HepG2 (cell line): ENCODE measurements at regions not wholly inside any gene's neighbourhood (a gene's known extent, or its start where the extent isn't known, plus 50 kb on each side); places are given as distances from the start of the nearest gene placed in this dataset.

Experiments
- ATAC-seq: fragments of 200-7000 bp; cut with Tn5 transposase; 3 replicates; pipeline ENCODE4 v1.9.1; 2020; ENCODE audit warnings: mild to moderate bottlenecking, moderate library complexity
- BruUV-seq: library from RNA; stranded (reverse); fragments of 400-500 nt; replicated peaks from 2 replicates; lab custom pipeline; 2021; lab: Mats Ljungman, UMichigan
- CTCF ChIA-PET: fragments of 300-600 bp; formaldehyde crosslinking; extraction: SDS; loops from one replicate; lab custom pipeline; 2021; ENCODE audit warnings: low total read pairs, inconsistent platforms, low intra/inter-chr PET ratio; lab: Yijun Ruan, JAX
- POLR2A ChIA-PET: fragments of 350-600 bp; sonication (Branson Sonifier 250); formaldehyde crosslinking; loops from one replicate; lab custom pipeline; 2020; ENCODE audit warnings: antibody characterized with exemption, inconsistent platforms; lab: Yijun Ruan, JAX
- DNase-seq: peaks from one replicate; pipeline ENCODE4 v3.0.0-alpha.2; 2015; ENCODE audit warnings: low spot score
- FAIRE-seq: peaks from 3 replicates; lab custom pipeline; 2011; peaks lifted over from hg19 to GRCh38; lab: Jason Lieb, UNC
- H2AFZ ChIP-seq: one replicate; pipeline ENCODE4 v1.6.1; 2011; ENCODE audit warnings: low read length, inconsistent platforms
- H3K27ac ChIP-seq: fragments of 300-600 bp; 3 replicates; pipeline ENCODE4 v1.8.0; 2011; ENCODE audit warnings: mixed run types, mild to moderate bottlenecking, mixed read lengths, low read length, inconsistent platforms; ENCODE audit not compliant: insufficient read depth; ENCODE audit errors: extremely low read length
- H3K27me3 ChIP-seq, 2 experiments: fragments of 200-600 bp in 1 of 2; 2 replicates in 1 of 2; 3 replicates in 1 of 2; pipeline versions ENCODE4 v1.6.0 to v1.8.0; 2011; ENCODE audit warnings: low read length in 2 of 2, mild to moderate bottlenecking in 2 of 2, moderate library complexity in 2 of 2, inconsistent platforms in 1 of 2; ENCODE audit not compliant: insufficient read depth in 2 of 2, control insufficient read depth in 1 of 2
- H3K36me3 ChIP-seq, 2 experiments: fragments of 200-600 bp in 1 of 2; replicated peaks in 1 of 2; 2 replicates in 1 of 2; 3 replicates in 1 of 2; pipeline versions ENCODE4 v1.5.1 to v1.8.0; 2011; ENCODE audit warnings: low read length in 2 of 2, inconsistent platforms in 1 of 2; ENCODE audit not compliant: insufficient read depth in 2 of 2, control insufficient read depth in 1 of 2
- H3K4me1 ChIP-seq: 2 replicates; pipeline ENCODE4 v1.5.1; 2012; ENCODE audit warnings: low read length, inconsistent platforms; ENCODE audit not compliant: insufficient read depth
- H3K4me2 ChIP-seq: 2 replicates; pipeline ENCODE4 v1.6.0; 2011; ENCODE audit warnings: low read depth, low read length, inconsistent platforms
- H3K4me3 ChIP-seq, 3 experiments: fragments of 200-600 bp in 1 of 3; sonication (generic), shearing (Covaris generic) in 1 of 3; replicated peaks in 1 of 3; 2 replicates each; pipeline ENCODE4 v1.5.1; 2011 to 2016; ENCODE audit warnings: low read length in 3 of 3, inconsistent platforms in 2 of 3, low read depth in 2 of 3, mild to moderate bottlenecking in 2 of 3, control low read depth in 1 of 3, mixed read lengths in 1 of 3; ENCODE audit not compliant: insufficient read depth in 1 of 3
- H3K79me2 ChIP-seq: one replicate; pipeline ENCODE4 v1.6.1; 2011; ENCODE audit warnings: low read length, inconsistent platforms; ENCODE audit not compliant: insufficient read depth
- H3K9ac ChIP-seq: 2 replicates; pipeline ENCODE4 v1.6.0; 2011; ENCODE audit warnings: mild to moderate bottlenecking, low read depth, low read length, inconsistent platforms; ENCODE audit not compliant: insufficient read depth
- H3K9me3 ChIP-seq: 2 replicates; pipeline ENCODE4 v1.5.1; 2012; ENCODE audit warnings: mild to moderate bottlenecking, low read length
- H4K20me1 ChIP-seq: 2 replicates; pipeline ENCODE4 v1.6.0; 2011; ENCODE audit warnings: inconsistent platforms, mild to moderate bottlenecking, low read length, moderate library complexity; ENCODE audit not compliant: insufficient read depth
- E2F5 ChIP-seq: sonication (generic); formaldehyde crosslinking; conservative IDR thresholded peaks from 2 replicates; pipeline ENCODE4 v1.4.0; 2020; ENCODE audit warnings: missing genetic modification reagents
- NRL ChIP-seq: sonication (generic); formaldehyde crosslinking; IDR thresholded peaks from 2 replicates; pipeline ENCODE4 v1.5.0; 2020; ENCODE audit warnings: missing genetic modification reagents, mild to moderate bottlenecking, moderate library complexity, borderline replicate concordance
- ZBTB40 ChIP-seq, 2 experiments: fragments of 450-650 bp in 1 of 2; sonication (generic) in 1 of 2; formaldehyde crosslinking in 1 of 2; IDR thresholded peaks; 2 replicates each; pipeline versions ENCODE4 v1.6.1 to v1.8.0; 2016 to 2022; ENCODE audit warnings: antibody characterized with exemption in 1 of 2, mild to moderate bottlenecking in 1 of 2, missing genetic modification reagents in 1 of 2
- WGBS: methylation state at CpG from one replicate; pipeline ENCODE4 v1.1.6; 2017; ENCODE audit warnings: low lambda C conversion rate; 5-methylcytosine and 5-hydroxymethylcytosine counted together
- in situ Hi-C: cut with HindIII; loops from 2 replicates; pipeline ENCODE4 v1.10.0; 2017; ENCODE audit warnings: low pct_unique_long_range_greater_than_20kb; ENCODE audit not compliant: extremely low pct_ligation_motif_present
- intact Hi-C: fragments of 100-400 bp; cut with micrococcal nuclease; formaldehyde crosslinking; loops from one replicate; pipeline ENCODE4 v1.10.0; 2022; ENCODE audit not compliant: unreplicated experiment

- ATAC-seq = no peak
- DNase-seq = no peak
- in situ Hi-C loops = no loop called here
- Histone ChIP-seq H3K4me1 (peaks cover 13% of the 10 kb centered on the region), H3K27ac (no peak overlapping the region), H3K9ac (no peak overlapping the region), H3K79me2 (no peaks in the 10 kb centered on the region), H2AFZ (no peak overlapping the region), H3K4me3 (no peak overlapping the region), H4K20me1 (no peaks in the 10 kb centered on the region), H3K27me3 (peaks cover 5 to 19% of the 10 kb centered on the region in 2 experiments), H3K4me2 (no peak overlapping the region), H3K36me3 (no peaks in the 10 kb centered on the region), H3K9me3 (peaks cover 23% of the 10 kb centered on the region; the same call in 1 of the 2 replicates)
- FAIRE-seq = no peak
- no TSS peak for BruUV-seq
- 46% methylated on average over 6 of the region's 6 CpGs for WGBS
- ChIA-PET POLR2A (no interaction called here), CTCF (no interaction called here)
- no peak for TF ChIP-seq E2F5 (CRISPR knock-in tag)
- no peak for TF ChIP-seq NRL (CRISPR knock-in tag)
- no peak for TF ChIP-seq ZBTB40 (IDR thresholded peaks at IDR 0.05)
- peak; percentile 40; the same call in 1 of the 2 replicates for TF ChIP-seq ZBTB40 (CRISPR knock-in tag; IDR thresholded peaks at IDR 0.05)
- intact Hi-C loops = no loop called here
Observed at GRCh38 chr2:241935774-241936173, 66.2 kb downstream of the RTP5 start.
